GM23338 (cell line): ENCODE measurements at regions not wholly inside any gene's neighbourhood (a gene's known extent, or its start where the extent isn't known, plus 50 kb on each side); places are given as distances from the start of the nearest gene placed in this dataset.

Source experiments
- ATAC-seq: fragments of 200-7000 bp; cut with Tn5 transposase; 3 replicates; pipeline ENCODE4 v1.9.1; 2020
- DNase-seq: peaks from one replicate; pipeline ENCODE4 v3.0.0-alpha.2; 2015; ENCODE audit warnings: low spot score
- H2AFZ ChIP-seq: fragments of 200-600 bp; sonication (generic); 2 replicates; pipeline ENCODE4 v1.8.0; 2016; ENCODE audit warnings: antibody characterized with exemption, mild to moderate bottlenecking, moderate library complexity
- H3F3A ChIP-seq: fragments of 200-600 bp; sonication (generic); replicated peaks from 2 replicates; pipeline ENCODE4 v1.8.0; 2017; ENCODE audit warnings: antibody characterized with exemption, mixed run types, low read depth
- H3K27ac ChIP-seq: fragments of 200-600 bp; sonication (generic); 2 replicates; pipeline ENCODE4 v1.6.1; 2016; ENCODE audit warnings: low read depth
- H3K27me3 ChIP-seq: fragments of 200-600 bp; sonication (generic); 2 replicates; pipeline ENCODE4 v1.8.0; 2016; ENCODE audit warnings: mild to moderate bottlenecking, mixed run types, moderate library complexity; ENCODE audit not compliant: insufficient read depth
- H3K36me3 ChIP-seq: fragments of 200-600 bp; sonication (generic); 2 replicates; pipeline ENCODE4 v1.8.0; 2016; ENCODE audit warnings: mild to moderate bottlenecking; ENCODE audit not compliant: insufficient read depth
- H3K4me1 ChIP-seq: fragments of 200-600 bp; sonication (generic); 2 replicates; pipeline ENCODE4 v1.8.0; 2016; ENCODE audit warnings: mild to moderate bottlenecking, moderate library complexity; ENCODE audit not compliant: insufficient read depth
- H3K4me2 ChIP-seq: fragments of 200-600 bp; sonication (generic); 2 replicates; pipeline ENCODE4 v1.7.1; 2017; ENCODE audit warnings: mixed run types
- H3K4me3 ChIP-seq: fragments of 200-600 bp; sonication (generic); 2 replicates; pipeline ENCODE4 v1.6.1; 2016; ENCODE audit warnings: mixed run types
- H3K79me2 ChIP-seq: fragments of 200-600 bp; sonication (generic); replicated peaks from 2 replicates; pipeline ENCODE4 v1.8.0; 2017; ENCODE audit warnings: mild to moderate bottlenecking; ENCODE audit not compliant: insufficient read depth
- H3K9me2 ChIP-seq: fragments of 200-600 bp; sonication (generic); 2 replicates; pipeline ENCODE4 v1.8.0; 2017; ENCODE audit not compliant: insufficient read depth
- H4K20me1 ChIP-seq: fragments of 200-600 bp; sonication (generic); replicated peaks from 2 replicates; pipeline ENCODE4 v1.8.0; 2017; ENCODE audit warnings: mild to moderate bottlenecking; ENCODE audit not compliant: insufficient read depth
- H3K27ac Mint-ChIP-seq: 2 replicates; pipeline ENCODE4 v1.8.0; 2020; ENCODE audit warnings: inconsistent platforms, mild to moderate bottlenecking, moderate library complexity, mixed read lengths
- H3K27me3 Mint-ChIP-seq: 3 replicates; pipeline ENCODE4 v1.8.0; 2022; ENCODE audit warnings: low read depth, mild to moderate bottlenecking, moderate library complexity, mixed read lengths, inconsistent platforms; ENCODE audit not compliant: insufficient read depth, poor library complexity
- H3K36me3 Mint-ChIP-seq: 3 replicates; pipeline ENCODE4 v1.8.0; 2021; ENCODE audit warnings: low read depth, mild to moderate bottlenecking, inconsistent platforms, moderate library complexity, mixed read lengths
- H3K4me1 Mint-ChIP-seq: 3 replicates; pipeline ENCODE4 v1.8.0; 2020; ENCODE audit warnings: mild to moderate bottlenecking, inconsistent platforms, mixed read lengths
- H3K4me3 Mint-ChIP-seq: 3 replicates; pipeline ENCODE4 v1.8.0; 2021; ENCODE audit warnings: moderate library complexity, mild to moderate bottlenecking, inconsistent platforms, mixed read lengths
- H3K9me3 Mint-ChIP-seq: 3 replicates; pipeline ENCODE4 v1.8.0; 2020; ENCODE audit warnings: moderate library complexity, mild to moderate bottlenecking, inconsistent platforms, mixed read lengths
- EZH2phosphoT487 ChIP-seq: fragments of 200-600 bp; sonication (generic); IDR thresholded peaks from one replicate; pipeline ENCODE4 v1.8.1; 2018; ENCODE audit warnings: antibody characterized with exemption; ENCODE audit not compliant: unreplicated experiment
- JUNB ChIP-seq: IDR thresholded peaks from one replicate; pipeline ENCODE4 v1.6.1; 2016; ENCODE audit warnings: antibody characterized with exemption; ENCODE audit not compliant: unreplicated experiment
- NANOG ChIP-seq: IDR thresholded peaks from 2 replicates; pipeline ENCODE4 v1.6.1; 2016; ENCODE audit warnings: antibody characterized with exemption, borderline replicate concordance
- STAT1 ChIP-seq: IDR thresholded peaks from one replicate; pipeline ENCODE4 v1.6.1; 2016; ENCODE audit warnings: antibody characterized with exemption; ENCODE audit not compliant: unreplicated experiment
- ZNF331 ChIP-seq: fragments of 250-450 bp; sonication (Bioruptor Pico); IDR thresholded peaks from 2 replicates; pipeline ENCODE4 v1.5.0; 2020; ENCODE audit warnings: low read depth, mild to moderate bottlenecking, moderate library complexity
- ZNF462 ChIP-seq: fragments of 250-450 bp; sonication (Bioruptor Pico); IDR thresholded peaks from 2 replicates; pipeline ENCODE4 v1.5.0; 2020; ENCODE audit warnings: mild to moderate bottlenecking, moderate library complexity
- TF ChIP-seq, protein P1 (sequence below), 2 experiments: fragments of 200-600 bp in 1 of 2; sonication (generic) in 1 of 2; conservative IDR thresholded peaks; 2 replicates each; pipeline versions ENCODE4 v1.5.1 to v1.6.1; 2016 to 2017; ENCODE audit warnings: antibody characterized with exemption in 2 of 2, low read depth in 2 of 2, mild to moderate bottlenecking in 2 of 2, moderate library complexity in 1 of 2
- TF ChIP-seq, protein P2 (sequence below): IDR thresholded peaks from one replicate; pipeline ENCODE4 v1.6.1; 2018; ENCODE audit warnings: antibody characterized with exemption; ENCODE audit not compliant: unreplicated experiment

GRCh38 chr6:98566126-98566525 is 268.2 kb upstream of the POU3F2 start:
- H2AFZ ChIP-seq, result no peak overlapping the region
- H3F3A ChIP-seq, result no peaks in the 10 kb centered on the region
- peaks cover 3% of the 10 kb centered on the region; the same call in 1 of the 2 replicates for H3K9me2 ChIP-seq
- no peak for ATAC-seq
- H3K36me3 ChIP-seq, result no peaks in the 10 kb centered on the region
- H3K27me3 Mint-ChIP-seq, result peaks cover 1% of the 10 kb centered on the region
- DNase-seq, result no peak
- TF ChIP-seq EZH2phosphoT487, result no peak
- TF ChIP-seq, protein P1, sequence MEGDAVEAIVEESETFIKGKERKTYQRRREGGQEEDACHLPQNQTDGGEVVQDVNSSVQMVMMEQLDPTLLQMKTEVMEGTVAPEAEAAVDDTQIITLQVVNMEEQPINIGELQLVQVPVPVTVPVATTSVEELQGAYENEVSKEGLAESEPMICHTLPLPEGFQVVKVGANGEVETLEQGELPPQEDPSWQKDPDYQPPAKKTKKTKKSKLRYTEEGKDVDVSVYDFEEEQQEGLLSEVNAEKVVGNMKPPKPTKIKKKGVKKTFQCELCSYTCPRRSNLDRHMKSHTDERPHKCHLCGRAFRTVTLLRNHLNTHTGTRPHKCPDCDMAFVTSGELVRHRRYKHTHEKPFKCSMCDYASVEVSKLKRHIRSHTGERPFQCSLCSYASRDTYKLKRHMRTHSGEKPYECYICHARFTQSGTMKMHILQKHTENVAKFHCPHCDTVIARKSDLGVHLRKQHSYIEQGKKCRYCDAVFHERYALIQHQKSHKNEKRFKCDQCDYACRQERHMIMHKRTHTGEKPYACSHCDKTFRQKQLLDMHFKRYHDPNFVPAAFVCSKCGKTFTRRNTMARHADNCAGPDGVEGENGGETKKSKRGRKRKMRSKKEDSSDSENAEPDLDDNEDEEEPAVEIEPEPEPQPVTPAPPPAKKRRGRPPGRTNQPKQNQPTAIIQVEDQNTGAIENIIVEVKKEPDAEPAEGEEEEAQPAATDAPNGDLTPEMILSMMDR (conservative IDR thresholded peaks at IDR 0.05; ENCODE audit: low read depth in 2 of 2), result no peak
- no peaks in the 10 kb centered on the region for H3K27me3 ChIP-seq
- H3K4me1 Mint-ChIP-seq, result peaks cover 3% of the 10 kb centered on the region; the same call in 2 of the 3 replicates
- H3K4me3 ChIP-seq, result no peak overlapping the region
- H3K4me1 ChIP-seq, result peaks cover under 1% of the 10 kb centered on the region; the same call in 1 of the 2 replicates
- H3K4me3 Mint-ChIP-seq, result no peak overlapping the region
- no peaks in the 10 kb centered on the region for H4K20me1 ChIP-seq
- H3K9me3 Mint-ChIP-seq, result no peaks in the 10 kb centered on the region
- H3K27ac Mint-ChIP-seq, result no peak overlapping the region
- no peak overlapping the region for H3K27ac ChIP-seq
- H3K4me2 ChIP-seq, result no peak overlapping the region
- no peaks in the 10 kb centered on the region for H3K36me3 Mint-ChIP-seq
- H3K79me2 ChIP-seq, result no peaks in the 10 kb centered on the region

- H3K27ac Mint-ChIP-seq, result no peak overlapping the region
- no peaks in the 10 kb centered on the region for H3F3A ChIP-seq
- TF ChIP-seq, protein P1 (conservative IDR thresholded peaks at IDR 0.05; ENCODE audit: low read depth in 2 of 2), result no peak
- TF ChIP-seq STAT1, result no peak
- no peak for TF ChIP-seq ZNF331 (CRISPR knock-in tag)
- no peak for TF ChIP-seq JUNB
- no peak for TF ChIP-seq EZH2phosphoT487
- no peak for TF ChIP-seq ZNF462 (CRISPR knock-in tag)
- no peak for TF ChIP-seq NANOG
- TF ChIP-seq, protein P2, sequence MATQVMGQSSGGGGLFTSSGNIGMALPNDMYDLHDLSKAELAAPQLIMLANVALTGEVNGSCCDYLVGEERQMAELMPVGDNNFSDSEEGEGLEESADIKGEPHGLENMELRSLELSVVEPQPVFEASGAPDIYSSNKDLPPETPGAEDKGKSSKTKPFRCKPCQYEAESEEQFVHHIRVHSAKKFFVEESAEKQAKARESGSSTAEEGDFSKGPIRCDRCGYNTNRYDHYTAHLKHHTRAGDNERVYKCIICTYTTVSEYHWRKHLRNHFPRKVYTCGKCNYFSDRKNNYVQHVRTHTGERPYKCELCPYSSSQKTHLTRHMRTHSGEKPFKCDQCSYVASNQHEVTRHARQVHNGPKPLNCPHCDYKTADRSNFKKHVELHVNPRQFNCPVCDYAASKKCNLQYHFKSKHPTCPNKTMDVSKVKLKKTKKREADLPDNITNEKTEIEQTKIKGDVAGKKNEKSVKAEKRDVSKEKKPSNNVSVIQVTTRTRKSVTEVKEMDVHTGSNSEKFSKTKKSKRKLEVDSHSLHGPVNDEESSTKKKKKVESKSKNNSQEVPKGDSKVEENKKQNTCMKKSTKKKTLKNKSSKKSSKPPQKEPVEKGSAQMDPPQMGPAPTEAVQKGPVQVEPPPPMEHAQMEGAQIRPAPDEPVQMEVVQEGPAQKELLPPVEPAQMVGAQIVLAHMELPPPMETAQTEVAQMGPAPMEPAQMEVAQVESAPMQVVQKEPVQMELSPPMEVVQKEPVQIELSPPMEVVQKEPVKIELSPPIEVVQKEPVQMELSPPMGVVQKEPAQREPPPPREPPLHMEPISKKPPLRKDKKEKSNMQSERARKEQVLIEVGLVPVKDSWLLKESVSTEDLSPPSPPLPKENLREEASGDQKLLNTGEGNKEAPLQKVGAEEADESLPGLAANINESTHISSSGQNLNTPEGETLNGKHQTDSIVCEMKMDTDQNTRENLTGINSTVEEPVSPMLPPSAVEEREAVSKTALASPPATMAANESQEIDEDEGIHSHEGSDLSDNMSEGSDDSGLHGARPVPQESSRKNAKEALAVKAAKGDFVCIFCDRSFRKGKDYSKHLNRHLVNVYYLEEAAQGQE, result no peak
These were observed 261.8 kb upstream of the POU3F2 start for GRCh38 chr6:98572579-98572978.

More at GRCh38 chr6:98572579-98572978, 261.8 kb upstream of the POU3F2 start:
- no peaks in the 10 kb centered on the region for H3K4me1 Mint-ChIP-seq
- Histone ChIP-seq H3K36me3 (no peaks in the 10 kb centered on the region), H4K20me1 (no peaks in the 10 kb centered on the region), H3K9me2 (no peaks in the 10 kb centered on the region), H2AFZ (no peak overlapping the region), H3K4me2 (no peak overlapping the region), H3K27me3 (no peaks in the 10 kb centered on the region), H3K4me1 (no peaks in the 10 kb centered on the region), H3K27ac (no peak overlapping the region), H3K79me2 (no peaks in the 10 kb centered on the region), H3K4me3 (no peak overlapping the region)
- no peak overlapping the region for H3K4me3 Mint-ChIP-seq
- H3K9me3 Mint-ChIP-seq, result no peaks in the 10 kb centered on the region
- no peaks in the 10 kb centered on the region for H3K27me3 Mint-ChIP-seq
- H3K36me3 Mint-ChIP-seq, result no peaks in the 10 kb centered on the region
- no peak for DNase-seq
- no peak for ATAC-seq
